SK-N-SH treated with all-trans-retinoic acid at 6 μM for 48 hours (cell line): ENCODE measurements at regions not wholly inside any gene's neighbourhood (a gene's known extent, or its start where the extent isn't known, plus 50 kb on each side); places are given as distances from the start of the nearest gene placed in this dataset.
"Not testable (repeated sequence)": the region's sequence is repeated elsewhere in the genome, so short reads cannot be mapped to it uniquely, and the experiment has no call there.

Source experiments
- ATAC-seq: fragments of 200-7000 bp; cut with Tn5 transposase; 3 replicates; pipeline ENCODE4 v1.9.1; 2020; ENCODE audit warnings: mild to moderate bottlenecking, moderate library complexity
- ARNTL ChIP-seq: fragments of 450-650 bp; formaldehyde crosslinking; IDR thresholded peaks from 2 replicates; pipeline ENCODE4 v1.5.0; 2020; ENCODE audit warnings: low read depth, mild to moderate bottlenecking, moderate library complexity, borderline replicate concordance
- BACH2 ChIP-seq: fragments of 250-450 bp; sonication (Bioruptor Pico); IDR thresholded peaks from 2 replicates; pipeline ENCODE4 v1.9.0; 2021; ENCODE audit warnings: mild to moderate bottlenecking, borderline replicate concordance
- ESRRG ChIP-seq: fragments of 250-450 bp; sonication (Bioruptor Pico); IDR thresholded peaks from 2 replicates; pipeline ENCODE4 v1.6.1; 2021; ENCODE audit warnings: mild to moderate bottlenecking
- GLIS3 ChIP-seq: fragments of 250-450 bp; sonication (Bioruptor Pico); IDR thresholded peaks from 2 replicates; pipeline ENCODE4 v1.5.0; 2020; ENCODE audit warnings: mild to moderate bottlenecking, moderate library complexity
- ISL1 ChIP-seq: fragments of 250-450 bp; sonication (Bioruptor Pico); IDR thresholded peaks from 2 replicates; pipeline ENCODE4 v2.1.2; 2022; ENCODE audit warnings: mild to moderate bottlenecking, moderate library complexity
- OSR1 ChIP-seq: fragments of 250-450 bp; sonication (Bioruptor Pico); IDR thresholded peaks from 2 replicates; pipeline ENCODE4 v1.8.0; 2022; ENCODE audit warnings: moderate library complexity, mild to moderate bottlenecking, inconsistent platforms
- PPARA ChIP-seq: fragments of 250-450 bp; sonication (Bioruptor Pico); IDR thresholded peaks from 2 replicates; pipeline ENCODE4 v1.5.0; 2020; ENCODE audit warnings: mild to moderate bottlenecking, borderline replicate concordance
- RARB ChIP-seq: fragments of 250-450 bp; sonication (Bioruptor Pico); IDR thresholded peaks from 2 replicates; pipeline ENCODE4 v1.8.0; 2021; ENCODE audit warnings: mild to moderate bottlenecking, moderate library complexity
- SNAI2 ChIP-seq: fragments of 250-450 bp; sonication (Bioruptor Pico); IDR thresholded peaks from 2 replicates; pipeline ENCODE4 v1.5.0; 2020; ENCODE audit warnings: mild to moderate bottlenecking, moderate library complexity
- TCF4 ChIP-seq: fragments of 250-450 bp; sonication (Bioruptor Pico); IDR thresholded peaks from 2 replicates; pipeline ENCODE4 v1.8.0; 2021; ENCODE audit warnings: mild to moderate bottlenecking, moderate library complexity, borderline replicate concordance
- TOX ChIP-seq: fragments of 250-450 bp; sonication (Bioruptor Pico); IDR thresholded peaks from 2 replicates; pipeline ENCODE4 v1.8.0; 2021; ENCODE audit warnings: mild to moderate bottlenecking, moderate library complexity, borderline replicate concordance
- ZC3H10 ChIP-seq: fragments of 250-450 bp; sonication (Bioruptor Pico); IDR thresholded peaks from 2 replicates; pipeline ENCODE4 v1.5.1; 2021; ENCODE audit warnings: mild to moderate bottlenecking, moderate library complexity
- ZFP3 ChIP-seq: fragments of 250-450 bp; sonication (Bioruptor Pico); IDR thresholded peaks from 2 replicates; pipeline ENCODE4 v1.5.0; 2020; ENCODE audit warnings: mild to moderate bottlenecking, moderate library complexity
- ZNF565 ChIP-seq: fragments of 450-650 bp; formaldehyde crosslinking; conservative IDR thresholded peaks from 2 replicates; pipeline ENCODE4 v1.5.0; 2020; ENCODE audit warnings: low read depth, mild to moderate bottlenecking, moderate library complexity
- ZNF70 ChIP-seq: fragments of 450-650 bp; formaldehyde crosslinking; IDR thresholded peaks from 2 replicates; pipeline ENCODE4 v1.5.0; 2020; ENCODE audit warnings: mild to moderate bottlenecking, moderate library complexity
- ZNF8 ChIP-seq: fragments of 450-650 bp; formaldehyde crosslinking; IDR thresholded peaks from 2 replicates; pipeline ENCODE4 v1.5.0; 2020; ENCODE audit warnings: mild to moderate bottlenecking, moderate library complexity
- TF ChIP-seq, protein P1 (sequence below): fragments of 250-450 bp; sonication (Bioruptor Pico); IDR thresholded peaks from 2 replicates; pipeline ENCODE4 v1.5.1; 2020; ENCODE audit warnings: low read depth, mild to moderate bottlenecking, moderate library complexity
- TF ChIP-seq, protein P2 (sequence below): fragments of 250-450 bp; sonication (Bioruptor Pico); IDR thresholded peaks from 2 replicates; pipeline ENCODE4 v1.5.1; 2021; ENCODE audit warnings: mild to moderate bottlenecking, moderate library complexity
- TF ChIP-seq, protein P3 (sequence below): fragments of 250-450 bp; sonication (Bioruptor Pico); IDR thresholded peaks from 2 replicates; pipeline ENCODE4 v1.8.0; 2020; ENCODE audit warnings: mild to moderate bottlenecking, moderate library complexity, borderline replicate concordance
- TF ChIP-seq, protein P4 (sequence below): fragments of 250-450 bp; sonication (Bioruptor Pico); IDR thresholded peaks from 2 replicates; pipeline ENCODE4 v1.5.0; 2020; ENCODE audit warnings: mild to moderate bottlenecking, moderate library complexity

DNA sequence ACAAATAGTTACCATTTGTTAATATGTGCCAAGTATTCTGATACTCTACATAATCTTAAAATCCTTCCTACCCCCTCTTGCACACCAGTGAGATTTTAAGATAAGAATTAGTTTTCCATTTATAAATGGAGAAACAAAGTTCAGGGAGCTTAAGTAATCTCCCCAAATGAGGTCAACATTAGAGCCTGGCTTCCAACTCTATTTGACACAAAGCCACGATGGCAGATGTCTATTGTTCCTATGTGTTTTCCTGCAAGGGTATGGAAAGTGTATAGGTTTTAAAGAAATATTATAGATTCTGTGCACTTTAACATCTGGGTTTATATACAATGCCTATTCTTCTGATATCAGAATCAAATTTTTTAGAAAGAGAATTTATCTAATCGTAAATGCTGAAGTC lies 143.9 kb upstream of the SEMA3C start (continued):
- TF ChIP-seq ZNF8 (CRISPR knock-in tag) (no peak), TCF4 (CRISPR knock-in tag) (no peak)
- TF ChIP-seq, all 23 proteins: peak for 0

DNA sequence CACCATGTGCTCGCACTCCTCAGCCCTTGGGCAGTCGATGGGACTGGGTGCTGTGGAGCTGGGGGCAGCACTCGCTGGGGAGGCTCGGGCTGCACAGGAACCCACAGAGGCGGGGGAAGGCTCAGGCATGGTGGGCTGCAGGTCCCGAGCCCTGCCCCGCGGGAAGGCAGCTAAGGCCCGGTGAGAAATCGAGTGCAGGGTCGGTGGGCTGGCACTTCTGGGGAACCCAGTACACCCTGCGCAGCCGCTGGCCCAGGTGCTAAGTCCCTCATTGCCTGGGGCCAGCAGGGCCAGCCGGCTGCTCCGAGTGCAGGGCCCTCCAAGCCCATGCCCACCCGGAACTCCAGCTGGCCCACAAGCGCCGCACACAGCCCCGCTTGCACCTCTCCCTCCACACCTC lies 138.6 kb upstream of the SEMA3C start:
- ATAC-seq: not testable (repeated sequence)

DNA sequence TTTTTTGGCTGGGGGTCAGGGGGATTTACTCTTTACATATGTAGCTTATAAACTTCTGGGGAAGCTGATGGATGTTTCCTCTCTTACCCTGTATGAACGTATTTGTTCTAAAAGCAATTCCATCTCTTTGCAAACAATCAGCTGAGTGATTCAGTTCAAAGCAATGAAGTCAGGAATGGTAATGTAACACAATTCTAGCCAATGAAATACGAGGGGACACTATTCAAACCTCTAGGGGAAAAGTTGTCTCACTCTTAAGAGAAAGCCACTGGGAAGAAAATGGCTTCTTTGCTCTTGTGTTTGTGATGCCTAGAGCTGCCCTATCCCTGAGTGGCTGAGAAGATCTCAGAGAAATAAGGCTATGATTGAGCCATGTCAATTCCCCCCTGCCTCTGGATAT lies 134.8 kb upstream of the SEMA3C start:
- TF ChIP-seq ESRRG (CRISPR knock-in tag) (no peak), ZNF8 (CRISPR knock-in tag) (no peak), TCF4 (CRISPR knock-in tag) (no peak), GLIS3 (no peak), ZNF70 (CRISPR knock-in tag) (no peak), RARB (CRISPR knock-in tag) (no peak), ZC3H10 (CRISPR knock-in tag) (no peak), OSR1 (CRISPR knock-in tag) (no peak), ZFP3 (CRISPR knock-in tag) (no peak), ZNF565 (CRISPR knock-in tag) (no peak), ARNTL (CRISPR knock-in tag) (no peak), PPARA (no peak), ISL1 (no peak), SNAI2 (no peak)
- TF ChIP-seq, protein P1, sequence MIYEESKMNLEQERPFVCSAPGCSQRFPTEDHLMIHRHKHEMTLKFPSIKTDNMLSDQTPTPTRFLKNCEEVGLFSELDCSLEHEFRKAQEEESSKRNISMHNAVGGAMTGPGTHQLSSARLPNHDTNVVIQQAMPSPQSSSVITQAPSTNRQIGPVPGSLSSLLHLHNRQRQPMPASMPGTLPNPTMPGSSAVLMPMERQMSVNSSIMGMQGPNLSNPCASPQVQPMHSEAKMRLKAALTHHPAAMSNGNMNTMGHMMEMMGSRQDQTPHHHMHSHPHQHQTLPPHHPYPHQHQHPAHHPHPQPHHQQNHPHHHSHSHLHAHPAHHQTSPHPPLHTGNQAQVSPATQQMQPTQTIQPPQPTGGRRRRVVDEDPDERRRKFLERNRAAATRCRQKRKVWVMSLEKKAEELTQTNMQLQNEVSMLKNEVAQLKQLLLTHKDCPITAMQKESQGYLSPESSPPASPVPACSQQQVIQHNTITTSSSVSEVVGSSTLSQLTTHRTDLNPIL: no peak
- TF ChIP-seq, protein P2, sequence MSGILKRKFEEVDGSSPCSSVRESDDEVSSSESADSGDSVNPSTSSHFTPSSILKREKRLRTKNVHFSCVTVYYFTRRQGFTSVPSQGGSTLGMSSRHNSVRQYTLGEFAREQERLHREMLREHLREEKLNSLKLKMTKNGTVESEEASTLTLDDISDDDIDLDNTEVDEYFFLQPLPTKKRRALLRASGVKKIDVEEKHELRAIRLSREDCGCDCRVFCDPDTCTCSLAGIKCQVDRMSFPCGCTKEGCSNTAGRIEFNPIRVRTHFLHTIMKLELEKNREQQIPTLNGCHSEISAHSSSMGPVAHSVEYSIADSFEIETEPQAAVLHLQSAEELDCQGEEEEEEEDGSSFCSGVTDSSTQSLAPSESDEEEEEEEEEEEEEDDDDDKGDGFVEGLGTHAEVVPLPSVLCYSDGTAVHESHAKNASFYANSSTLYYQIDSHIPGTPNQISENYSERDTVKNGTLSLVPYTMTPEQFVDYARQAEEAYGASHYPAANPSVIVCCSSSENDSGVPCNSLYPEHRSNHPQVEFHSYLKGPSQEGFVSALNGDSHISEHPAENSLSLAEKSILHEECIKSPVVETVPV (CRISPR knock-in tag): no peak
- TF ChIP-seq, protein P3, sequence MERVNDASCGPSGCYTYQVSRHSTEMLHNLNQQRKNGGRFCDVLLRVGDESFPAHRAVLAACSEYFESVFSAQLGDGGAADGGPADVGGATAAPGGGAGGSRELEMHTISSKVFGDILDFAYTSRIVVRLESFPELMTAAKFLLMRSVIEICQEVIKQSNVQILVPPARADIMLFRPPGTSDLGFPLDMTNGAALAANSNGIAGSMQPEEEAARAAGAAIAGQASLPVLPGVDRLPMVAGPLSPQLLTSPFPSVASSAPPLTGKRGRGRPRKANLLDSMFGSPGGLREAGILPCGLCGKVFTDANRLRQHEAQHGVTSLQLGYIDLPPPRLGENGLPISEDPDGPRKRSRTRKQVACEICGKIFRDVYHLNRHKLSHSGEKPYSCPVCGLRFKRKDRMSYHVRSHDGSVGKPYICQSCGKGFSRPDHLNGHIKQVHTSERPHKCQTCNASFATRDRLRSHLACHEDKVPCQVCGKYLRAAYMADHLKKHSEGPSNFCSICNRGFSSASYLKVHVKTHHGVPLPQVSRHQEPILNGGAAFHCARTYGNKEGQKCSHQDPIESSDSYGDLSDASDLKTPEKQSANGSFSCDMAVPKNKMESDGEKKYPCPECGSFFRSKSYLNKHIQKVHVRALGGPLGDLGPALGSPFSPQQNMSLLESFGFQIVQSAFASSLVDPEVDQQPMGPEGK: no peak
- ATAC-seq: no peak

DNA sequence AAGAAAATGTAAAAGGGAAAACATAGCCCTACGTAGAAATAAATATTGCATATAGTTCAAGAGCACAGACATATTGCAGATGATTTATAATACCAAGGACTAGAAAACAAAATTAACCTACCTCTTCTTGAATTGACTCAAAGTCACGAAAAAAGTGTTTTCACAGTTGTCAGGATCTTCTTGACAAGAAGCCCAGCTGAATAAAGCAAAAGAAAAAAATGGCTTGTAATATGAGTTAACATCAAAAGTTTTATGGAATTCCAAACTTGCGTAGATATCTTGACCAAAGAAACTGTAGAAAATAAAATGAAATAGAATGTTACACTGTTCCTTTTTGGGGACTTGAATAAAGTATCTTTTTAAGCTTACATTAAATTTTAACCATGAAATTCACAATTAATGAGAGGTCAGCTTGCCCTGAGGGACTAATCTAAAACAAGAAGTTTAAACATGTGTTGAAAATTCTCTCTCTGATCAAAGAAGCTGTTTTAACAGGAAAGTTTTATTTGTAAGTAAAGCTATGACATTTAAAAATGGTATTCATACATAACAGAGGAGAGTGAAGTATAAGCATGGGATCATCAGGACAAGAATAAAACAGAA lies 133.1 kb upstream of the SEMA3C start:
- no peak for ATAC-seq
- TF ChIP-seq ESRRG (CRISPR knock-in tag): no peak
- TF ChIP-seq BACH2 (CRISPR knock-in tag): no peak
- TF ChIP-seq, protein P2 (CRISPR knock-in tag): no peak
- no peak for TF ChIP-seq TOX (CRISPR knock-in tag)
- no peak for TF ChIP-seq OSR1 (CRISPR knock-in tag)
- TF ChIP-seq, protein P4, sequence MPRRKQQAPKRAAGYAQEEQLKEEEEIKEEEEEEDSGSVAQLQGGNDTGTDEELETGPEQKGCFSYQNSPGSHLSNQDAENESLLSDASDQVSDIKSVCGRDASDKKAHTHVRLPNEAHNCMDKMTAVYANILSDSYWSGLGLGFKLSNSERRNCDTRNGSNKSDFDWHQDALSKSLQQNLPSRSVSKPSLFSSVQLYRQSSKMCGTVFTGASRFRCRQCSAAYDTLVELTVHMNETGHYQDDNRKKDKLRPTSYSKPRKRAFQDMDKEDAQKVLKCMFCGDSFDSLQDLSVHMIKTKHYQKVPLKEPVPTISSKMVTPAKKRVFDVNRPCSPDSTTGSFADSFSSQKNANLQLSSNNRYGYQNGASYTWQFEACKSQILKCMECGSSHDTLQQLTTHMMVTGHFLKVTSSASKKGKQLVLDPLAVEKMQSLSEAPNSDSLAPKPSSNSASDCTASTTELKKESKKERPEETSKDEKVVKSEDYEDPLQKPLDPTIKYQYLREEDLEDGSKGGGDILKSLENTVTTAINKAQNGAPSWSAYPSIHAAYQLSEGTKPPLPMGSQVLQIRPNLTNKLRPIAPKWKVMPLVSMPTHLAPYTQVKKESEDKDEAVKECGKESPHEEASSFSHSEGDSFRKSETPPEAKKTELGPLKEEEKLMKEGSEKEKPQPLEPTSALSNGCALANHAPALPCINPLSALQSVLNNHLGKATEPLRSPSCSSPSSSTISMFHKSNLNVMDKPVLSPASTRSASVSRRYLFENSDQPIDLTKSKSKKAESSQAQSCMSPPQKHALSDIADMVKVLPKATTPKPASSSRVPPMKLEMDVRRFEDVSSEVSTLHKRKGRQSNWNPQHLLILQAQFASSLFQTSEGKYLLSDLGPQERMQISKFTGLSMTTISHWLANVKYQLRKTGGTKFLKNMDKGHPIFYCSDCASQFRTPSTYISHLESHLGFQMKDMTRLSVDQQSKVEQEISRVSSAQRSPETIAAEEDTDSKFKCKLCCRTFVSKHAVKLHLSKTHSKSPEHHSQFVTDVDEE (CRISPR knock-in tag): no peak
- no peak for TF ChIP-seq SNAI2
- no peak for TF ChIP-seq RARB (CRISPR knock-in tag)
- TF ChIP-seq, all 23 proteins: peak for 0
